Right lobe of liver (tissue), 4 donors: ENCODE measurements at regions not wholly inside any gene's neighbourhood (a gene's known extent, or its start where the extent isn't known, plus 50 kb on each side); places are given as distances from the start of the nearest gene placed in this dataset.

Experiments used
- POLR2A ChIP-seq: fragments of 450-650 bp; IDR thresholded peaks from one replicate; pipeline ENCODE4 v1.6.1; 2017; ENCODE audit warnings: antibody characterized with exemption, mild to moderate bottlenecking
- TF ChIP-seq, protein P1 (sequence below), 4 donors: fragments of 200-600 bp in 3 of 4; fragments of 450-650 bp in 1 of 4; IDR thresholded peaks; one replicate each; pipeline versions ENCODE4 v1.5.1 to v1.8.0; 2016 to 2022; ENCODE audit warnings: antibody characterized with exemption in 4 of 4, mild to moderate bottlenecking in 2 of 4
- donor health status: DM: no; HTN: no; CAD: no.
- donor health status: DM: no; HTN: no; CAD: no.
- donor health status: DM: no; HTN: yes; CAD: no.

DNA sequence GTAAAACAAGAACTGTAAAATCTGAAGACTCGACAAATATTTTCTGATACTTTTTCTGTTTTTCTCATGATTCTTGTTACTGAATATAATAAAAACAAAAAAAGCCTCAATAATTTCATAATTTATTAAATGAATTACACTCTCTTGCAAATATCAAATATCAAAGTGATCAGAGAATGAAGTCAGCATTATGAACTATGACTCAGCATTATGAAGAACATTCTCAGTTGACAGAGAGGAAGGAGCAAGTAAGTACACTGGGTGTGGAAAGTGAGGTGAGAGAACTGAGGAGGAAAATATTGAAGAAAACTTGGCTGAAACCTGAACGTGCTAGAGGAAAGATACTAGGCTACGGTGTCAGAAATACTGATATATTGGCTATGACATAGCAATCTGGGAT is 529.5 kb downstream of the KCNT2 start:
- TF ChIP-seq, protein P1, sequence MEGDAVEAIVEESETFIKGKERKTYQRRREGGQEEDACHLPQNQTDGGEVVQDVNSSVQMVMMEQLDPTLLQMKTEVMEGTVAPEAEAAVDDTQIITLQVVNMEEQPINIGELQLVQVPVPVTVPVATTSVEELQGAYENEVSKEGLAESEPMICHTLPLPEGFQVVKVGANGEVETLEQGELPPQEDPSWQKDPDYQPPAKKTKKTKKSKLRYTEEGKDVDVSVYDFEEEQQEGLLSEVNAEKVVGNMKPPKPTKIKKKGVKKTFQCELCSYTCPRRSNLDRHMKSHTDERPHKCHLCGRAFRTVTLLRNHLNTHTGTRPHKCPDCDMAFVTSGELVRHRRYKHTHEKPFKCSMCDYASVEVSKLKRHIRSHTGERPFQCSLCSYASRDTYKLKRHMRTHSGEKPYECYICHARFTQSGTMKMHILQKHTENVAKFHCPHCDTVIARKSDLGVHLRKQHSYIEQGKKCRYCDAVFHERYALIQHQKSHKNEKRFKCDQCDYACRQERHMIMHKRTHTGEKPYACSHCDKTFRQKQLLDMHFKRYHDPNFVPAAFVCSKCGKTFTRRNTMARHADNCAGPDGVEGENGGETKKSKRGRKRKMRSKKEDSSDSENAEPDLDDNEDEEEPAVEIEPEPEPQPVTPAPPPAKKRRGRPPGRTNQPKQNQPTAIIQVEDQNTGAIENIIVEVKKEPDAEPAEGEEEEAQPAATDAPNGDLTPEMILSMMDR (IDR thresholded peaks at IDR 0.05), result no peak
- no peak for TF ChIP-seq POLR2A
